GM19452 (cell line): ENCODE measurements at regions not wholly inside any gene's neighbourhood (a gene's known extent, or its start where the extent isn't known, plus 50 kb on each side); places are given as distances from the start of the nearest gene placed in this dataset.

ENCODE experiments used
- ATAC-seq: cut with Tn5 transposase; IDR thresholded peaks from one replicate; pipeline ENCODE4 v1.9.1; 2021; ENCODE audit not compliant: unreplicated experiment

GRCh38 chr14:86882818-86883217 is 1110.2 kb downstream of the GALC start:
- ATAC-seq, result no peak

GRCh38 chr14:86865934-86866333 is 1127.0 kb downstream of the GALC start:
- no peak for ATAC-seq

GRCh38 chr14:86858591-86858990 is 1134.4 kb downstream of the GALC start:
- no peak for ATAC-seq

GRCh38 chr14:86858031-86858430 is 1135.0 kb downstream of the GALC start:
- ATAC-seq, result no peak

GRCh38 chr14:86852530-86852929 is 1140.5 kb downstream of the GALC start:
- no peak for ATAC-seq

- no peak for ATAC-seq
Observed at GRCh38 chr14:86847140-86847539, 1145.8 kb downstream of the GALC start.

GRCh38 chr14:86838363-86838762 is 1154.6 kb downstream of the GALC start:
- ATAC-seq, result peak; percentile 56

- no peak for ATAC-seq
Observed at GRCh38 chr14:86826661-86827060, 1166.3 kb downstream of the GALC start.

- ATAC-seq, result no peak
Observed at GRCh38 chr14:86824167-86824566, 1168.8 kb downstream of the GALC start.

GRCh38 chr14:86823581-86823980 is 1169.4 kb downstream of the GALC start:
- ATAC-seq, result no peak

GRCh38 chr14:86815341-86815740 is 1177.6 kb downstream of the GALC start:
- ATAC-seq, result no peak

- no peak for ATAC-seq
Observed at GRCh38 chr14:86802726-86803125, 1190.3 kb downstream of the GALC start.

- no peak for ATAC-seq
Observed at GRCh38 chr14:86799244-86799647, 1193.7 kb downstream of the GALC start.

- no peak for ATAC-seq
Observed at GRCh38 chr14:86798330-86798729, 1194.7 kb downstream of the GALC start.

GRCh38 chr14:86797075-86797351 is 1196.0 kb downstream of the GALC start:
- no peak for ATAC-seq

- ATAC-seq, result no peak
Observed at GRCh38 chr14:86796221-86797074, 1196.5 kb downstream of the GALC start.

- ATAC-seq, result no peak
Observed at GRCh38 chr14:86794689-86795088, 1198.3 kb downstream of the GALC start.

- no peak for ATAC-seq
Observed at GRCh38 chr14:86790408-86791364, 1202.3 kb downstream of the GALC start.

- no peak for ATAC-seq
Observed at GRCh38 chr14:86788224-86788623, 1204.8 kb downstream of the GALC start.

GRCh38 chr14:86787717-86788116 is 1205.3 kb downstream of the GALC start:
- ATAC-seq, result no peak

GRCh38 chr14:86782092-86782580 is 1210.8 kb downstream of the GALC start:
- ATAC-seq, result no peak
